OCI-LY3 (cell line): ENCODE measurements at regions not wholly inside any gene's neighbourhood (a gene's known extent, or its start where the extent isn't known, plus 50 kb on each side); places are given as distances from the start of the nearest gene placed in this dataset.

Source experiments
- EZH2phosphoT487 ChIP-seq: fragments of 200-600 bp; shearing (Covaris generic); IDR thresholded peaks from 2 replicates; pipeline ENCODE4 v1.6.1; 2018; ENCODE audit warnings: antibody characterized with exemption, mixed run types, low read depth
- TF ChIP-seq, protein P1 (sequence below): fragments of 200-600, 300-600 bp; sonication (generic); IDR thresholded peaks from 2 replicates; pipeline ENCODE4 v1.5.1; 2014; ENCODE audit warnings: antibody characterized with exemption, low read length, low read depth

DNA sequence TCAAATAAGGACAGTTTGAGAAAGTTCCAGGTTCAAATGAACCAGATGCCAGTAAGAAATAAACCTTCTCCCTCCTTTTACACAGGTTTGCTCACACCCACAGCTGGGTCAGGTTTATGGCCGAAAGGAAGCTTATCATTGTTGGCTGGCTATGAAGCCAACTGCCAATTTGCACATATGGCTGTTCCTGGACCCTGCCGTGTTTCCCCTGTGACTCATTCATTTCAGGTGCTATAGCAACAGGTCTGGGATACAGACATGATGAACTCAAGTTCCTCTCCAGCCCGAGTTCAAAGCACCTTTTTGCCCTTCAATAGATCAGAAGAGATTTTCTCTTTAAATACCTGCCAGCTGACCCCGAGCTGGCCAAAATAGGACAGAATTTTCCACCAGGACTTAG, 134.4 kb upstream of the SMYD2 start:
- TF ChIP-seq, protein P1, sequence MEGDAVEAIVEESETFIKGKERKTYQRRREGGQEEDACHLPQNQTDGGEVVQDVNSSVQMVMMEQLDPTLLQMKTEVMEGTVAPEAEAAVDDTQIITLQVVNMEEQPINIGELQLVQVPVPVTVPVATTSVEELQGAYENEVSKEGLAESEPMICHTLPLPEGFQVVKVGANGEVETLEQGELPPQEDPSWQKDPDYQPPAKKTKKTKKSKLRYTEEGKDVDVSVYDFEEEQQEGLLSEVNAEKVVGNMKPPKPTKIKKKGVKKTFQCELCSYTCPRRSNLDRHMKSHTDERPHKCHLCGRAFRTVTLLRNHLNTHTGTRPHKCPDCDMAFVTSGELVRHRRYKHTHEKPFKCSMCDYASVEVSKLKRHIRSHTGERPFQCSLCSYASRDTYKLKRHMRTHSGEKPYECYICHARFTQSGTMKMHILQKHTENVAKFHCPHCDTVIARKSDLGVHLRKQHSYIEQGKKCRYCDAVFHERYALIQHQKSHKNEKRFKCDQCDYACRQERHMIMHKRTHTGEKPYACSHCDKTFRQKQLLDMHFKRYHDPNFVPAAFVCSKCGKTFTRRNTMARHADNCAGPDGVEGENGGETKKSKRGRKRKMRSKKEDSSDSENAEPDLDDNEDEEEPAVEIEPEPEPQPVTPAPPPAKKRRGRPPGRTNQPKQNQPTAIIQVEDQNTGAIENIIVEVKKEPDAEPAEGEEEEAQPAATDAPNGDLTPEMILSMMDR: no peak
- TF ChIP-seq EZH2phosphoT487: no peak
